ENCODE measurements at regions not wholly inside any gene's neighbourhood (a gene's known extent, or its start where the extent isn't known, plus 50 kb on each side); places are given as distances from the start of the nearest gene placed in this dataset.

- TF ChIP-seq CTCF (conservative IDR thresholded peaks at IDR 0.05 in 1 of 2, IDR thresholded peaks at IDR 0.05 in 1 of 2; ENCODE audit: extremely low read depth in 1 of 2, insufficient read depth in 1 of 2, low read depth in 1 of 2, low read length in 2 of 2) (no peak), EZH2 (IDR thresholded peaks at IDR 0.05; ENCODE audit: borderline replicate concordance, low read length) (no peak)
These were observed 96.3 kb upstream of the VIPR2 start for GRCh38 chr7:159240962-159241361.

Data from mammary epithelial cell (primary cell).